Activated T-helper 1 cell treated with Interleukin-2 at 50 U/mL for 16 hours (primary cell): ENCODE measurements at regions not wholly inside any gene's neighbourhood (a gene's known extent, or its start where the extent isn't known, plus 50 kb on each side); places are given as distances from the start of the nearest gene placed in this dataset.

Experiments used
- DNase-seq: peaks from one replicate; pipeline ENCODE4 v3.0.0-alpha.2; 2020; ENCODE audit warnings: low read depth

- no peak for DNase-seq
Measured at GRCh38 chrX:10021461-10022272, 54.5 kb downstream of the CLDN34 start.

DNA sequence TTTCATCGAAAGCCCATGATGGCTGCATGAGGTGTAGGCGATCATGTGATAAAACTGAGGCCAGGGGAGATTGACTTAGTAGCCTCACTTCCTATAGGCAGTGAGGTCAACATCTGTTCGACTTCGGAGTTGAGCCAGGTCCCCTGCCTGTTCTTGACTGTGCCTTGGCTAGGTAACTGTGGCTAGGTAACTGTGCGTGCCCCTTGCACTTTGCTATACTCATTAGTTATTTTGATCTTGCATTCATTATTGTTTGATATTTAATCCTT lies 55.0 kb downstream of the CLDN34 start:
- no peak for DNase-seq

- DNase-seq, result no peak
Measured at GRCh38 chrX:10022580-10023245, 55.6 kb downstream of the CLDN34 start.

DNA sequence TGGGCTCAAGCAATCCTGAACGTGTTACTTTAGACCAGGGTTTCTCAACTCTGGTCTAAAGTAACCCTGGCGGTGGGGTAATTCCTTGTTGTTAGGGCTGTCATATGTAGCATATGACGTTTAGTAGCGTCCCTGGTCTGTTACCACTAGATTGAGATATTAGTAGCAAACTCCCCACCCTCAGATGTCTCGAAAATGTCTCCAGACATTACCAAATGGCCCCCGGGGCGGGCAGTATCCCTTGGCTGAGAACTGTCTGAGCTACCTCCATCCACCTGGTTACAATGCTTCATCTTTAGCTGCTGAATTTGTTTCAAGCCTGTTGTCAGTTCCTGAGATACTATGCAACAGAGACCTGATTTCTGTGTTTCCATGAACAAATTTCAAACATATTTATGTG lies 56.7 kb downstream of the CLDN34 start:
- no peak for DNase-seq

DNA sequence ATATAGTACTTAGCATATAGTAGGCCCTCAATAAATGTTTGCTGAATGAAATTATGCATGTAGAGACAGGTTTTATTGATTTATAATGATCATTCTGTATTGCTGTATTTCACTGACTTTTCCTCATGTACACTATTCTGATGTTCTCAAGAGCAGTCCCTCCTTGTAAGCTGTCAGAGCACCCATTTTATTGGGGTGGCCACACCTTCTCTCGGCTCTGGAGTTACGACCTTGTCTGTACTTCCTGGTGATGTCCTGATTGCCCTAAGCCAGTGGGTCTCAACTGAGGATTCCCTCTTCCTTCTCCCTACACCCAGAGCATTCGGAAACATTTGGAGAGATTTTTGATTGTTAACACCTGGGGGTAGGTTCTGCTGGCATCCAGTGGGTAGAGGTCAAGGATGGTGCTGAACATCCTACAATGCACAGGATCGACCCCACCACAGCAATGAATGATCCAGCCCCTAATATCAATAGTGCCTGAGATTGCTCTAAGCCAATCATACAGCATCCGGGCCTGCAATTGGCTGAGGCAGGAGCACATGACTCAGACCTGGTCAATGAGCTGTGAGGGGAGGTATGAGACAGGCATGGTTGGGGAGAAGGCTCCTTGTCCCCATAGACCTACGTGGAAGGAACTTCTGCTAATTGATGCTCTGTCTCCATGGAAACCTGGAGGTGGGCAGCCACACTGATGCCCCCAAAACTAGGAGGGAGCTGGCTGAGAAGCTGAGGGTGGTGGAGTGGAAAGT lies 58.8 kb downstream of the CLDN34 start:
- DNase-seq, result no peak

DNA sequence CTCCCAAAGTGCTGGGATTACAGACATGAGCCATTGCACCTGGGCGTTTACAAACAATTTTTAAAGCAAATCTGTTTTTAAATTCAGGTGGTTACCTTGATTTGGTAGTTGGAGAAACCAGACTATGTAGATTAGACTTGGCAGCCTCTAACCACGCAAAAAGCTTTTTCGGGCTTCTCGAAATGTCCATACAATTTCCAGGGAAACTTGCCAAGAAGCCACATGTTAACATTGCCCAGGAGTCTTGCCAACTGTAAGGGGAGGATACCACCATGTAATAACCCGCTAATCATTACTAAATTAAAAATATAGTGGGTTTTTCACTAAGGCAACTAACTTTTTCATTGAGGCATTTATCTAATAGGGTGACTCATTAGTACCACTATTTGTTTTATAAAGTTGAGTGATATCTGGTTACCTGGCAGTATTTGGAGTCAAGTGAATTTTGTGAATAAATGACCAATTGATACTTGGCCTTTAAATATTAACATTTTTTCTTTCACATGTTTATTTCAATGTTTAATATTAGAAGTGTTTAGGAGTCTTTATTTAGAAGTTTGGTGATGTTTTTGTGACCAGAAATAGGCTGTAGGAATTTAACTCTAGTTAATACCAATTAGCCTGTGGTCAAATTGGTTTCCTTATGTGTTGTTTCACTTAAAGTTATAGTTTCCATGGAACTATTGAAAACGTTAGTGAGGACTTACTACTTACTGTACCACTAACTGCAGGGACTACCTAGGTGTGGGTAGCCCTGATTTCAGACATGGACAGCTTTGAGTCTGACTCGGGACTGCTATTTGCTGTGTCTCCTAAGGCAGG lies 61.3 kb downstream of the CLDN34 start:
- DNase-seq, result no peak

GRCh38 chrX:10030570-10030969 lies 63.4 kb downstream of the CLDN34 start:
- DNase-seq, result no peak

DNA sequence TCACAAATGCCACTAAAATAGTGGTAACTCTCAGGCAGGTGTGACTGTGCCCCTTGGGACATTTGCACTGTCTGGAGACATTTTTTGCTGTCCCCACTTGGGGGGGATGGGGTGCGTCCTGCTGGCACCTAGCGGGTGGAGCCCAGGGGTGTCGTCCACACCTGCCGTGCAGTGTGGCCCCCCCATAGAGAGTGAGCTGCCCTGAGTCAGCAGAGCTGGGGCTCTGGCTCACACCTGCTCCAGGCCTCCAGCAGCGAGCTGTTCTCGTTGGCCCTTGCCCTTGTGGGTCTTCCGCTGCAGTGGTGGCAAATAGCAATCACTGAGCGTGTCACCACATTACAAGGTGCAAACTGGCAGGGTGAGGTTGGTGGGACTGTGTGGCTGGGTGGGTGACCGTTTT lies 64.6 kb downstream of the CLDN34 start:
- no peak for DNase-seq

DNA sequence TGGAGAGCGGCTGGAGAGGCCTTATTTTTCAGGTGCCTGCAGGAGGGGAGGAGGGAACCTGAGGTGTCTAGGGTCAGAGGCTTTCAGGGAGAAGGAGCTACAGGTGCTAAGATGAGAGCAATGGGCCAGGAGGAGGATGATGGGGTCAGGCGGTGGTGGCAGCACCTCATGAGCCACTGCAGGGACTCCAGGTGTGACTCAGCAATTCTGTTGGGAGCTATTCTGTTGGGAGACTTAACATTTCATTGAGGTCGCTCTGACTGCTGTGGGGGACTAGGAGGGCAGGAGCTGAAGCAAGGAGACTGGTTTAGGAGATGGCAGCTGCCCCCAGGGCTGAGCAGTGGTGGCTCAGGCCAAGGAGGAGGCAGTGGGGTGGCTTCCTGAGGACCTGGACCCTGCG lies 65.0 kb downstream of the CLDN34 start:
- no peak for DNase-seq

GRCh38 chrX:10033375-10034007 lies 66.3 kb downstream of the CLDN34 start:
- DNase-seq, result no peak

- no peak for DNase-seq
Measured at GRCh38 chrX:10034740-10035260, 67.6 kb downstream of the CLDN34 start.

- no peak for DNase-seq
Measured at GRCh38 chrX:10038585-10038984, 71.4 kb downstream of the CLDN34 start.

DNA sequence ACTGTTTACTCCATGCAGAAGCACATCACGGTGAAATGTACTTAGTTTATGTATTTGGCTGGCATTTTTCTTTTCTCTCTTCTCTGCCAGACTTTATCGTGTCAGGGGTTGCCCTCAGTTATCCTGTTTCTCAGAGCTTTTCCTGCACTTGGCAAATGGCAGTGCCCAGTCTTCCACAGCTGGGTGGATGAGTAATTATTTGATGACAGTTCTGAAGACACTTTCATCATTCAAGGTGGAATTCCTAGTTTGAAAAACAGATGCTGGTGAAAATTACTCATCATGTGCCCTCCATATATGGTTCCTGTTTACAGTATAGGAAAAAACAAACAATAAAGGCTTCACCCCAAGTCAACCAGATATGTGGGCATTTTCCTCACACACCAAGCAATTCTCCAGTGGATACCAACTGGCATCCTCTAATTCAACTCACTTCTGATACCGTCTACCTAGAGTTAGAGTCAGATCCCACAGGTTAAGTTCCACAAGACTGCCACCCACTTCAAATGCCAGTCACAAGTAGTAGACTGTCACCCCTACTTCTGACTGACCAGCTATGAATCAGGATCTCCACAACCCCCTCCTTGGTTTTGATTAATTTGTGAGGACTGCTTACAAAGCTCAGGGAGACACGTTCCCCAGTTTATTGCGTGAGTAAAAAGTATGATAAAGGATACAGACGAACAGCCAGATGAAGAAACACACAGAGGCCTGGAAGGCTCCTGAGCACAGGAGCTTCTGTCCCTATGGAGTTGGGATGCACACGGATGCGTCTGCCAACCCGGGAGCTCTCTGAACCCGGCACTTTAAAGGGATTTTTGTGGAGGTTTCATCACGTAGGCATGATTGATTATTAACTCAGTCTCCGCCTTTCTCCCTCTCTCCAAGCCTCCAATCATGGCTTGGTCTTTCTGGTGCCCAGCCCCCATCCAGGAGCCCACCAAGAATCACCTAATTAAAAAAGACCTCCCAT lies 72.9 kb downstream of the CLDN34 start:
- DNase-seq, result no peak

GRCh38 chrX:10040961-10041360 lies 73.8 kb downstream of the CLDN34 start:
- DNase-seq, result no peak

GRCh38 chrX:10041383-10041782 lies 74.2 kb downstream of the CLDN34 start:
- no peak for DNase-seq

DNA sequence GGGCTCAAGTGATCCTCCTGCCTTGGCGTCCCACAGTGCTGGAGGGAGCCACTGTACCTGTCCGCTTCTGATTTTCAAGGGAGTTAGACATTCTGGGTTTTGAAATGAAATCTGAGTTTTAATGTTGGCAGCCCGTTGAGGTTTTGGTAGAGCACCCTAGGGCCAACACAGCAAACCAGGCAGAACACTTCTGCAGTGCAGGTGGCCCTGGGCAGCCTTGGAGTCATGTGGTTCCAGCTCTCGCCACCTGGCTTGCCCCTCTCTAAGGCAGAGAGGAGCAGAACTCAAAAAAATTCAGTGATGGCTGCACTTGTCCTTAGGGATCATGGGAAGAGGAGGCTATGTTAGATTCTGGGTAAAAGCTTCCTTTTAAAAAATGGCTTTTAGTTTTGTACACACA lies 74.9 kb downstream of the CLDN34 start:
- no peak for DNase-seq

- DNase-seq, result no peak
Measured at GRCh38 chrX:10043386-10043785, 76.2 kb downstream of the CLDN34 start.

DNA sequence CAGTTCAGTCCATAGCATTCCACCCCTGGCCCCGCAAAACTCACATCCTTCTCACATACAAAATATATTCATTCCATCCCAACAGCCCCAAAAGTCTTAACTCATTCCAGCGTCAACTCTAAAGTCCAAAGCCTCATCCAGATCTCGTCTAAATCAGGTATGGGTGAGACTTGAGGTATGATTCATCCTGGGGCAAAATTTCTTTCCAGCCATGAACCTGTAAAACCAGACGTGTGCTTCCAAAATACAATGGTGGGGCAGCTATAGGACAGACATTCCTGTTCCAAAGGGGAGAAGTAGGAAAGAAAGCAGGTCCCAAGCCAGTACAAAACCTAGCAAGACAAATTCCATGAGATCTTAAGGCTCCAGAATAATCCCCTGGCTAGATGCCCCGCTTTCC lies 76.9 kb downstream of the CLDN34 start:
- DNase-seq, result no peak

GRCh38 chrX:10045327-10046000 lies 78.3 kb downstream of the CLDN34 start:
- DNase-seq, result no peak

DNA sequence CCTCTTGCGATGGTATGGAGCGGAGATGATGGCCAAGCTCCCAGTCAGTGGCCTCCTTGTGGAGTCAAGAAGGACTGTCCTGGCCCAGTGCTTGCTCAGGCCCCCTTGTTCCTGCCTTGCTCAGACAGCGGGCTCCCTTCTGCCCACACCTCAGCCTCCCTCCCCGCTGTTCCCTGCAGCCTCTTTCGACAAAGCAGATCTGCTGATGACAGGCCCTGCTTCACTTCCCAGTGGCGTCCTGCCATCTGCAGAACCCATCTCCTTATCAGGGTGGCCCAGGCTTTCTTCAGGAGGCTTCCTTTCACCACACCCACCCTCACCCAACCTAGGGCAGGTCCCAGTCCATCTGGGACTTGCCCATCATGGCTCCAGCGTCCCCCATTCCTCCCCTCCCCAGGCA lies 80.0 kb downstream of the CLDN34 start:
- DNase-seq, result no peak
